ENCODE measurements at regions not wholly inside any gene's neighbourhood (a gene's known extent, or its start where the extent isn't known, plus 50 kb on each side); places are given as distances from the start of the nearest gene placed in this dataset.
A peak's percentile ranks its signal among the peaks of the same experiment; 100 is the strongest.

GRCh38 chr7:130917669-130918128, 183.7 kb upstream of the KLF14 start:
- no peak overlapping the region for H3K4me3 ChIP-seq (ENCODE audit: control insufficient read depth, low read depth, low read length)
- TF ChIP-seq CTCF (conservative IDR thresholded peaks at IDR 0.05; ENCODE audit: control insufficient read depth, insufficient read depth, low read depth, low read length), result no peak
- peak; percentile 80 for DNase-seq (ENCODE audit: low read depth)

GRCh38 chr7:130918129-130919052, 184.4 kb upstream of the KLF14 start:
- no peak for DNase-seq (ENCODE audit: low read depth)
- TF ChIP-seq CTCF (conservative IDR thresholded peaks at IDR 0.05; ENCODE audit: control insufficient read depth, insufficient read depth, low read depth, low read length), result no peak
- no peak overlapping the region for H3K4me3 ChIP-seq (ENCODE audit: control insufficient read depth, low read depth, low read length)

- no peak for TF ChIP-seq CTCF (conservative IDR thresholded peaks at IDR 0.05; ENCODE audit: control insufficient read depth, insufficient read depth, low read depth, low read length)
- no peak overlapping the region for H3K4me3 ChIP-seq (ENCODE audit: control insufficient read depth, low read depth, low read length)
- DNase-seq (ENCODE audit: low read depth), result no peak
Measured at GRCh38 chr7:130919316-130920103, 185.5 kb upstream of the KLF14 start.

GRCh38 chr7:130920122-130920521, 186.1 kb upstream of the KLF14 start:
- DNase-seq (ENCODE audit: low read depth), result no peak
- TF ChIP-seq CTCF (conservative IDR thresholded peaks at IDR 0.05; ENCODE audit: control insufficient read depth, insufficient read depth, low read depth, low read length), result no peak
- no peak overlapping the region for H3K4me3 ChIP-seq (ENCODE audit: control insufficient read depth, low read depth, low read length)

GRCh38 chr7:130921391-130922180, 187.6 kb upstream of the KLF14 start:
- peak; percentile 48 for DNase-seq (ENCODE audit: low read depth)
- no peak overlapping the region for H3K4me3 ChIP-seq (ENCODE audit: control insufficient read depth, low read depth, low read length)
- no peak for TF ChIP-seq CTCF (conservative IDR thresholded peaks at IDR 0.05; ENCODE audit: control insufficient read depth, insufficient read depth, low read depth, low read length)

Data from fibroblast of mammary gland (primary cell).